H1 (cell line): ENCODE measurements at regions not wholly inside any gene's neighbourhood (a gene's known extent, or its start where the extent isn't known, plus 50 kb on each side); places are given as distances from the start of the nearest gene placed in this dataset.
"Not testable (repeated sequence)": the region's sequence is repeated elsewhere in the genome, so short reads cannot be mapped to it uniquely, and the experiment has no call there.

ENCODE experiments used
- CTCF ChIA-PET: fragments of 300-600 bp; sonication (Branson Sonifier 250); formaldehyde crosslinking; loops from one replicate; lab custom pipeline; 2021; ENCODE audit not compliant: partially characterized antibody; lab: Charles Lee
- POLR2A ChIA-PET: fragments of 300-600 bp; sonication (Branson Sonifier 250); formaldehyde crosslinking; loops from one replicate; lab custom pipeline; 2021; ENCODE audit warnings: inconsistent platforms; ENCODE audit not compliant: partially characterized antibody; lab: Charles Lee
- DNase-seq, 2 experiments: peaks; one replicate each; pipeline versions ENCODE4 v3.0.0 to v3.0.0-alpha.2; 2010 to 2022; ENCODE audit warnings: low spot score in 2 of 2, low read depth in 1 of 2, mixed read lengths in 1 of 2
- FAIRE-seq: peaks from 2 replicates; lab custom pipeline; 2011; peaks lifted over from hg19 to GRCh38; lab: Jason Lieb, UNC
- H2AFZ ChIP-seq: 2 replicates; pipeline ENCODE4 v1.8.1; 2012; ENCODE audit warnings: low read length, inconsistent platforms
- H2AK5ac ChIP-seq: 2 replicates; pipeline ENCODE4 v1.6.1; 2013; ENCODE audit warnings: low read depth, low read length
- H2BK120ac ChIP-seq: replicated peaks from 2 replicates; pipeline ENCODE3; 2013; ENCODE audit warnings: low read depth, low read length, inconsistent platforms
- H2BK12ac ChIP-seq: 2 replicates; pipeline ENCODE4 v1.6.1; 2013; ENCODE audit warnings: low read depth, low read length
- H2BK15ac ChIP-seq: 2 replicates; pipeline ENCODE4 v1.6.1; 2013; ENCODE audit warnings: low read length
- H2BK20ac ChIP-seq: 2 replicates; pipeline ENCODE4 v1.6.1; 2013; ENCODE audit warnings: low read length
- H2BK5ac ChIP-seq: 2 replicates; pipeline ENCODE4 v1.6.1; 2013; ENCODE audit warnings: low read depth, low read length
- H3K14ac ChIP-seq: 2 replicates; pipeline ENCODE4 v1.6.1; 2013; ENCODE audit warnings: inconsistent platforms; ENCODE audit not compliant: insufficient read length
- H3K18ac ChIP-seq: 2 replicates; pipeline ENCODE4 v1.6.1; 2013; ENCODE audit warnings: low read length; ENCODE audit errors: extremely low read depth
- H3K23ac ChIP-seq: 2 replicates; pipeline ENCODE4 v1.6.1; 2013; ENCODE audit warnings: inconsistent platforms; ENCODE audit not compliant: insufficient read length
- H3K23me2 ChIP-seq: 2 replicates; pipeline ENCODE4 v1.6.1; 2013; ENCODE audit warnings: low read depth, low read length
- H3K27ac ChIP-seq: 2 replicates; pipeline ENCODE4 v1.6.1; 2011; ENCODE audit warnings: low read depth, low read length, inconsistent platforms
- H3K27me3 ChIP-seq, 4 experiments: replicated peaks in 1 of 4; 1 replicate in 1 of 4; 2 replicates in 3 of 4; pipeline versions ENCODE4 v1.6.1 to v1.8.1; 2011 to 2013; ENCODE audit warnings: low read length in 3 of 4, mild to moderate bottlenecking in 3 of 4, inconsistent platforms in 2 of 4, mixed read lengths in 2 of 4, moderate library complexity in 1 of 4; ENCODE audit not compliant: control insufficient read depth in 3 of 4, insufficient read depth in 3 of 4; ENCODE audit errors: extremely low read depth in 1 of 4
- H3K36me3 ChIP-seq, 4 experiments: 2 replicates each; pipeline versions ENCODE4 v1.6.1 to v1.8.1; 2011 to 2013; ENCODE audit warnings: mild to moderate bottlenecking in 4 of 4, low read length in 3 of 4, moderate library complexity in 2 of 4, control low read depth in 1 of 4, inconsistent platforms in 1 of 4; ENCODE audit not compliant: insufficient read depth in 4 of 4, control insufficient read depth in 2 of 4
- H3K4ac ChIP-seq: replicated peaks from 2 replicates; pipeline ENCODE3; 2013; ENCODE audit warnings: low read length, low read depth, mixed read lengths, inconsistent platforms; ENCODE audit not compliant: insufficient read length
- H3K4me1 ChIP-seq, 4 experiments: replicated peaks in 1 of 4; 1 replicate in 1 of 4; 2 replicates in 3 of 4; pipeline versions ENCODE4 v1.6.1 to v1.8.1; 2011 to 2013; ENCODE audit warnings: low read length in 3 of 4, inconsistent platforms in 2 of 4, mixed read lengths in 1 of 4; ENCODE audit not compliant: insufficient read depth in 4 of 4, control insufficient read depth in 3 of 4
- H3K4me2 ChIP-seq, 2 experiments: 2 replicates each; pipeline versions ENCODE4 v1.6.1 to v1.8.1; 2011 to 2013; ENCODE audit warnings: low read depth in 2 of 2, low read length in 2 of 2, control low read depth in 1 of 2, inconsistent platforms in 1 of 2, mild to moderate bottlenecking in 1 of 2; ENCODE audit not compliant: insufficient read depth in 1 of 2
- H3K4me3 ChIP-seq, 4 experiments: fragments of 200-600, 300-600 bp in 1 of 4; sonication (generic), shearing (Covaris generic), sonication (Bioruptor Twin) in 1 of 4; 2 replicates each; pipeline versions ENCODE4 v1.5.1 to v1.8.1; 2011 to 2016; ENCODE audit warnings: low read length in 4 of 4, low read depth in 3 of 4, control low read depth in 2 of 4, inconsistent platforms in 2 of 4, mild to moderate bottlenecking in 2 of 4, mixed read lengths in 1 of 4, moderate library complexity in 1 of 4; ENCODE audit not compliant: insufficient read depth in 2 of 4; ENCODE audit errors: extremely low read depth in 1 of 4
- H3K56ac ChIP-seq: replicated peaks from 2 replicates; pipeline ENCODE3; 2013; ENCODE audit warnings: low read depth, mild to moderate bottlenecking, mixed read lengths, low read length, inconsistent platforms; ENCODE audit not compliant: insufficient read length
- H3K79me1 ChIP-seq: 2 replicates; pipeline ENCODE4 v1.6.1; 2013; ENCODE audit warnings: low read depth, low read length, control low read depth
- H3K79me2 ChIP-seq, 2 experiments: 2 replicates each; pipeline versions ENCODE4 v1.6.1 to v1.8.1; 2012 to 2013; ENCODE audit warnings: low read length in 2 of 2, mild to moderate bottlenecking in 2 of 2, inconsistent platforms in 1 of 2; ENCODE audit not compliant: insufficient read depth in 2 of 2, control insufficient read depth in 1 of 2
- H3K9ac ChIP-seq, 4 experiments: replicated peaks in 1 of 4; 1 replicate in 1 of 4; 2 replicates in 3 of 4; pipeline versions ENCODE4 v1.6.1 to v1.8.1; 2011 to 2013; ENCODE audit warnings: low read depth in 3 of 4, low read length in 3 of 4, control low read depth in 2 of 4, mild to moderate bottlenecking in 2 of 4, moderate library complexity in 2 of 4, inconsistent platforms in 1 of 4; ENCODE audit errors: extremely low read depth in 1 of 4
- H3K9me3 ChIP-seq, 2 experiments: 2 replicates each; pipeline versions ENCODE4 v1.6.1 to v1.8.1; 2012 to 2013; ENCODE audit warnings: mild to moderate bottlenecking in 2 of 2, moderate library complexity in 2 of 2, control low read depth in 1 of 2, inconsistent platforms in 1 of 2, low read depth in 1 of 2, low read length in 1 of 2, mixed read lengths in 1 of 2; ENCODE audit not compliant: insufficient read depth in 2 of 2
- H4K20me1 ChIP-seq, 2 experiments: replicated peaks in 1 of 2; 2 replicates each; pipeline versions ENCODE3 to v1.8.1; 2011 to 2013; ENCODE audit warnings: inconsistent platforms in 2 of 2, low read length in 2 of 2, mild to moderate bottlenecking in 1 of 2; ENCODE audit not compliant: insufficient read depth in 2 of 2, control insufficient read depth in 1 of 2
- H4K5ac ChIP-seq: 2 replicates; pipeline ENCODE4 v1.6.1; 2013; ENCODE audit warnings: low read length, low read depth, mixed read lengths, inconsistent platforms; ENCODE audit not compliant: insufficient read length
- H4K8ac ChIP-seq: 2 replicates; pipeline ENCODE4 v1.8.0; 2013; ENCODE audit warnings: mild to moderate bottlenecking, moderate library complexity, low read length, inconsistent platforms; ENCODE audit not compliant: insufficient read depth; ENCODE audit errors: extremely low read depth
- H4K91ac ChIP-seq: replicated peaks from 2 replicates; pipeline ENCODE3; 2013; ENCODE audit warnings: low read length, mixed read lengths, inconsistent platforms; ENCODE audit not compliant: insufficient read length
- WGBS, 2 experiments: shearing (Covaris generic) in 1 of 2; methylation state at CpG; one replicate each; pipeline versions ENCODE4 v1.1.6 to v1.1.7; 2013 to 2015; ENCODE audit warnings: low lambda C conversion rate in 2 of 2, mixed read lengths in 2 of 2, inconsistent platforms in 1 of 2, low coverage in 1 of 2, missing lambda C conversion rate in 1 of 2; ENCODE audit not compliant: insufficient replicate concordance in 2 of 2, insufficient coverage in 1 of 2, insufficient read length in 1 of 2; ENCODE audit errors: extremely low coverage in 1 of 2, missing lambda C conversion rate in 1 of 2; 5-methylcytosine and 5-hydroxymethylcytosine counted together

GRCh38 chr6:44760116-44760515, 372.6 kb downstream of the CDC5L start:
- POLR2A ChIA-PET, H3K4me2 ChIP-seq, H3K56ac ChIP-seq, H3K18ac ChIP-seq, H2BK120ac ChIP-seq, H4K20me1 ChIP-seq, H3K27ac ChIP-seq, H3K14ac ChIP-seq, H3K27me3 ChIP-seq, CTCF ChIA-PET, H4K5ac ChIP-seq, H4K91ac ChIP-seq, H2BK5ac ChIP-seq, H3K36me3 ChIP-seq, H3K23me2 ChIP-seq, H3K79me2 ChIP-seq, H3K4me3 ChIP-seq, H4K8ac ChIP-seq, H2BK20ac ChIP-seq, H2BK12ac ChIP-seq, FAIRE-seq, H2AK5ac ChIP-seq, H3K4ac ChIP-seq, DNase-seq, H3K79me1 ChIP-seq, H3K4me1 ChIP-seq, H3K9ac ChIP-seq, H2AFZ ChIP-seq, H2BK15ac ChIP-seq, H3K23ac ChIP-seq: not testable (repeated sequence)
- 96% methylated on average over 18 of the region's 18 CpGs; no CpG with 5 or more reads in 1 of the 2 experiments for WGBS, 2 experiments
- H3K9me3 ChIP-seq, result peaks cover 9 to 12% of the 10 kb centered on the region in 2 experiments
